ENCODE measurements at regions not wholly inside any gene's neighbourhood (a gene's known extent, or its start where the extent isn't known, plus 50 kb on each side); places are given as distances from the start of the nearest gene placed in this dataset.

DNA sequence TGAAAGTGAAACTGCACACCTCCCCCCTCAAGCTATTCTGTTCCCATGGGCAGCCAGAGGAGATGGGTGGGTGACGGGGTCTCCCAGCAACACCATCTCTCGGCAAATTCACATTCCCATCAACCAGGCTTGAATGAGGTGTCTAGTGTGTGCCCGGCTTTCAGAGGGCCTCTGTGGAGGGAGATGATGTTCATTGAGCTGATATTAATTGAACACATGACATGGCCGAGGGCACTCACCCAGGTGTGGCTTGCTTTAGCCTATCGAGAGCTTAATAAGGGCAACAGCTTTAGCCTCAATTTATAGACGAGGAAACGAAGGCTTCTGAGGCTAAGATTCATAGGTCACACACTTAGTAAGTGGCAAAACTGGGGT is 288.0 kb downstream of the UACA start:
- TF ChIP-seq, protein P1, sequence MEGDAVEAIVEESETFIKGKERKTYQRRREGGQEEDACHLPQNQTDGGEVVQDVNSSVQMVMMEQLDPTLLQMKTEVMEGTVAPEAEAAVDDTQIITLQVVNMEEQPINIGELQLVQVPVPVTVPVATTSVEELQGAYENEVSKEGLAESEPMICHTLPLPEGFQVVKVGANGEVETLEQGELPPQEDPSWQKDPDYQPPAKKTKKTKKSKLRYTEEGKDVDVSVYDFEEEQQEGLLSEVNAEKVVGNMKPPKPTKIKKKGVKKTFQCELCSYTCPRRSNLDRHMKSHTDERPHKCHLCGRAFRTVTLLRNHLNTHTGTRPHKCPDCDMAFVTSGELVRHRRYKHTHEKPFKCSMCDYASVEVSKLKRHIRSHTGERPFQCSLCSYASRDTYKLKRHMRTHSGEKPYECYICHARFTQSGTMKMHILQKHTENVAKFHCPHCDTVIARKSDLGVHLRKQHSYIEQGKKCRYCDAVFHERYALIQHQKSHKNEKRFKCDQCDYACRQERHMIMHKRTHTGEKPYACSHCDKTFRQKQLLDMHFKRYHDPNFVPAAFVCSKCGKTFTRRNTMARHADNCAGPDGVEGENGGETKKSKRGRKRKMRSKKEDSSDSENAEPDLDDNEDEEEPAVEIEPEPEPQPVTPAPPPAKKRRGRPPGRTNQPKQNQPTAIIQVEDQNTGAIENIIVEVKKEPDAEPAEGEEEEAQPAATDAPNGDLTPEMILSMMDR (IDR thresholded peaks at IDR 0.05) = no peak
- TF ChIP-seq POLR2A (IDR thresholded peaks at IDR 0.05) = no peak
- ATAC-seq = no peak
- peaks cover 0 to 9% (median 4%) of the 10 kb centered on the region in 4 donors for H3K4me1 ChIP-seq
- H3K36me3 ChIP-seq = no peaks in the 10 kb centered on the region
- peak overlapping the region; percentile 10 to 53 (median 14) for H3K27ac ChIP-seq
- 77% methylated on average over 7 of the region's 7 CpGs for WGBS (ENCODE audit: insufficient coverage, low coverage, low lambda C conversion rate, missing lambda C conversion rate)
- no peaks in the 10 kb centered on the region for H3K9me3 ChIP-seq
- intact Hi-C loops (cut with DNase I) = no loop called here
- H3K4me3 ChIP-seq = no peak overlapping the region
- DNase-seq = no peak
- no peaks in the 10 kb centered on the region for H3K27me3 ChIP-seq

DNA sequence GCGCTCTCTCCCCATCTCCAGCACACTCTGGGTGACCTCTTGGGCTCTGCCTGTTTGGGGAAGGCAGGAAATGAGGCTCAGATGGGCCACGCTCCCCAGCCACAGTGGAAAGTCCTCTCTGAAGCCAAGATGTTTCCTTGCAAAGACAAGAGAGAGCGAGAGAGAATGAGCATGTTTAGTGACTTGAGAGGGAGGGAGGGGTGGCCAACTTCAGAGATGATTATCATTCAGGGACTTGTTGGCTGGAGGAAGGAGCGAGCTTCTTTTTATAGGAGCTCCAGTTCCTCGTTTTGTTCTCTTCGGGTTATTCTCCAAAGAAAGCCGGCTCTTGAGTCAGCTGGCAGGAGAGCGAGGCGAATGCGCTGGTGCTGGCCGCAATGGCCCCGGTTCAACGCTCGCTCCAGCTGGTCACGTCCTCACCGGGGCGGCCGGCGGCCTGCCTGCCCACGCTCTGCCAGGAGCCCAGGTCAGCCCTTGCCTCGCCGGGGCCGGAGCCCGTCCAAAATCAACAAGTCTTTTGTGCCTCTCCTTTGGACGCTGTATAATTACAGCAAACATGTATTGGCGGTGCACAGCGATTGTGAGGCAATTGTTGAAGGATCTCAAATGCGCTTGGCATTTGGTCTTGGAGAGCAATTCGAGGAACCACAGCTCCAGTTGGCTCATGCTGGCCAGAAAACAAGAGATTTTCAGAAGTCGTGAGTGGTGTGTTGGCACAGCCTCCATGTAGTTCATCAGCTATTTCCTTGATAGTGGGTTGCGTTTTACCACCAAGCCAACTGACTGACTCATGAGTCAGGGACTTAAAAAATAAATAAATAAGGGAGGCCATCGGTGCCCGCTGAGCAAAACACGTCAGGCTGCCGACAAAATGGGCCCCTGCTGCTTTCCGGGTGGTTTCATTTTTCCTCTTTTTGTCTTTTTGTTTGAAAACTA is 288.6 kb downstream of the UACA start:
- DNase-seq = peak; percentile 93 to 97 (median 96)

GRCh38 chr15:70473581-70474370 is 289.6 kb downstream of the UACA start:
- 57% methylated on average over 11 of the region's 15 CpGs for WGBS (ENCODE audit: insufficient coverage, low coverage, low lambda C conversion rate, missing lambda C conversion rate)
- Histone ChIP-seq H3K4me1 (peaks cover 0 to 9% (median 4%) of the 10 kb centered on the region in 4 donors), H3K27me3 (no peaks in the 10 kb centered on the region), H3K27ac (no peak overlapping the region), H3K9me3 (no peaks in the 10 kb centered on the region), H3K36me3 (no peaks in the 10 kb centered on the region), H3K4me3 (no peak overlapping the region)
- DNase-seq = no peak
- TF ChIP-seq POLR2A (IDR thresholded peaks at IDR 0.05) = no peak
- TF ChIP-seq, protein P1 (IDR thresholded peaks at IDR 0.05) = no peak
- intact Hi-C loops (cut with DNase I) = no loop called here
- ATAC-seq = no peak

More for the DNA sequence above, 288.6 kb downstream of the UACA start:
- Histone ChIP-seq H3K4me3 (no peak overlapping the region), H3K36me3 (no peaks in the 10 kb centered on the region), H3K9me3 (no peaks in the 10 kb centered on the region), H3K4me1 (peaks cover 0 to 9% (median 4%) of the 10 kb centered on the region in 4 donors), H3K27me3 (no peaks in the 10 kb centered on the region), H3K27ac (peak overlapping the region; percentile 10 to 53 (median 51))
- ATAC-seq = peak; percentile 89 to 96 (median 92)
- WGBS (ENCODE audit: insufficient coverage, low coverage, low lambda C conversion rate, missing lambda C conversion rate) = 14% methylated on average over 28 of the region's 36 CpGs
- intact Hi-C loops (cut with DNase I) = no loop called here
- peak; percentile 7 for TF ChIP-seq POLR2A (IDR thresholded peaks at IDR 0.05)
- TF ChIP-seq, protein P1 (IDR thresholded peaks at IDR 0.05) = no peak

- DNase-seq (no peak), ATAC-seq (no peak)
- Histone ChIP-seq H3K4me3 (no peak overlapping the region), H3K36me3 (no peaks in the 10 kb centered on the region), H3K9me3 (no peaks in the 10 kb centered on the region), H3K27me3 (no peaks in the 10 kb centered on the region), H3K27ac (no peak overlapping the region), H3K4me1 (peaks cover 0 to 9% (median 4%) of the 10 kb centered on the region in 4 donors)
- no peak for TF ChIP-seq POLR2A (IDR thresholded peaks at IDR 0.05)
- TF ChIP-seq, protein P1 (IDR thresholded peaks at IDR 0.05) = no peak
- intact Hi-C loops (cut with DNase I) = no loop called here
- 0% methylated on average over 1 of the region's 1 CpG for WGBS (ENCODE audit: insufficient coverage, low coverage, low lambda C conversion rate, missing lambda C conversion rate)
Observed at GRCh38 chr15:70471517-70471916, 291.8 kb downstream of the UACA start.
